ENCODE measurements at regions not wholly inside any gene's neighbourhood (a gene's known extent, or its start where the extent isn't known, plus 50 kb on each side); places are given as distances from the start of the nearest gene placed in this dataset.

DNA sequence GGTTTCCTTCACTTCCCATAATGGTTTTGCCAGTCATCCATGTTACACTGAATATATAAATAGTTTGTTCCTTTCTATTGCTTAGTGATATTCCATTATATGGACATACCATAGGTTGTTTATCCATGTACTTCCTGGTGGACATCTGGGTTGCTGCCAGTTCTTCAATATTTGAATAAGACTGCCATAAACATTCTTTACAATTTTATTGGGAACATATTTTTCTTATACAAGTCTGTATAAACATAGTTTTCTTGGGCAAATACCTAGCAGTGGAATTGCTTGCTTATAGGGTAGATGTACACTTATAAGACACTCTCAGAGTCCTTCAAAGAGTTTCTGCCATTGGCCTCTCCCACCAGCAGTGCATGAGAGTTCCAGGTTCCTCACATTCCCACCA is 231.4 kb downstream of the OPA1 start:
- H3K27ac ChIP-seq (ENCODE audit: low read length): no peak overlapping the region
- CTCF ChIA-PET: no interaction called here
- ATAC-seq (replicated peaks in 1 of 4) (no peak), DNase-seq (no peak)
- no peaks in the 10 kb centered on the region for H3K9me3 Mint-ChIP-seq
- POLR2A ChIA-PET: no interaction called here
- no peaks in the 10 kb centered on the region for H3K36me3 ChIP-seq (ENCODE audit: control insufficient read depth in 2 of 2, extremely low read depth in 1 of 2, insufficient read depth in 1 of 2, low read length in 1 of 2)
- H3K4me1 ChIP-seq (ENCODE audit: control insufficient read depth in 1 of 2, extremely low read depth in 1 of 2, insufficient read depth in 2 of 2, low read length in 2 of 2): no peaks in the 10 kb centered on the region
- no peaks in the 10 kb centered on the region for H3K9me3 ChIP-seq
- peaks cover 10 to 17% of the 10 kb centered on the region in 2 donors for H3K27me3 Mint-ChIP-seq
- no peak overlapping the region for H3K4me3 ChIP-seq (ENCODE audit: control insufficient read depth in 1 of 2, extremely low read depth in 1 of 2, low read length in 1 of 2)
- no peak overlapping the region for H3K27ac Mint-ChIP-seq
- peaks cover 0 to 2% of the 10 kb centered on the region in 2 experiments for H3K27me3 ChIP-seq (replicated peaks in 1 of 2; ENCODE audit: control insufficient read depth in 2 of 2, extremely low read depth in 1 of 2, insufficient read depth in 2 of 2, low read length in 1 of 2)
- H3K36me3 Mint-ChIP-seq: no peaks in the 10 kb centered on the region
- H3K4me3 Mint-ChIP-seq: no peak overlapping the region
- no peaks in the 10 kb centered on the region for H3K4me1 Mint-ChIP-seq

DNA sequence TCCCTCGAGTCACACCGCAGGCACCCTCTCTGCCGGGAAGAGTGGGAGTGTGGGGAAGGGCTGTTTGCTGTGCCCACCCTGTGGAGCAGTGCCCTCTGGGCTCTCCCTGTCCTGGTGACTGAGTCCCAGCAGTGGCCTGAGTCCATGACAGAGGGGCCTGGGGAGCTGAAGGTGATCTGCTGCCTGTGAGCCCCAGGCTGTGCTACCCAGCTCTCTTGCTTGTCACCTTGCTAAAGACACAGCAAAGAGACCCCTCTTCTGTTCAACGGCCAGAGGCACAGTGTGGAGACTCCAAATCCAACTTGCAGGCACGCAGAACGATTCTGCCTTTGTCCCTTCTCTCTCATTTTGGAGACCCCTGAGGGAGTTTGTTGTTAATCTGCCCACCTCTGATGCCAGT is 232.6 kb downstream of the OPA1 start:
- CTCF ChIA-PET: no interaction called here

DNA sequence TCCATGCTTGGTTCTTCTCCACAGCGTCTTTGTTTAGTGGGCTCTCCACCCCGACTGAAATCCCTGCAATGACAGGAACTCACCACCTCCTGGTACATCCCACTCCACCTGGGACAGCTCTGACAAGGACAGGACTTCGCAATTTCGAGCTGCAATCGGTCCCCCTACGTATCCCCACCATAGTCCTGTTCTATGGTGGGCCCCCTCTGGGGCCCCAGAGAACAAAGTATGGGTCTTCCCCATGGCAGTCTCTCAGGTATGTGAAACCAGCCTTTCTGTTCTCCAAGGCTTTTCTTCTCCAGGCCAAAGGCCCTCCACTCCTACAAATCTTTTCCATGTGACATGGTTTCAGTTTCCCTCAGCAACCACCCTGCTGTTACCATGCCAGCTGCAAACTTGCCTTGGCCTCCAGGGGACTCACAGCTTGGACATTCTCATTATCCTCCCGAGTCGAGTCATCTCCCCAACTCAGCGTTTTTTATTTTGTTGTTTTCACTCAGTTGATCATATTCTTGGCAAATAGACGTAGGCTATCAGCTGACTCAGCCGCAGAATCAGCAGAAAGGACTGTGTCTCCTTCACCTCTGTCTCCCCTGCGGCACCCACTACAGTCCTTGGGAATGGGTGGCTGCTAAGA is 233.3 kb downstream of the OPA1 start:
- Mint-ChIP-seq H3K27ac (no peak overlapping the region), H3K4me3 (no peak overlapping the region), H3K4me1 (no peaks in the 10 kb centered on the region), H3K27me3 (peaks cover 5 to 12% of the 10 kb centered on the region in 2 donors), H3K9me3 (no peaks in the 10 kb centered on the region), H3K36me3 (no peaks in the 10 kb centered on the region)
- H3K4me3 ChIP-seq (ENCODE audit: control insufficient read depth in 1 of 2, extremely low read depth in 1 of 2, low read length in 1 of 2): no peak overlapping the region
- no peaks in the 10 kb centered on the region for H3K36me3 ChIP-seq (ENCODE audit: control insufficient read depth in 2 of 2, extremely low read depth in 1 of 2, insufficient read depth in 1 of 2, low read length in 1 of 2)
- H3K27me3 ChIP-seq (replicated peaks in 1 of 2; ENCODE audit: control insufficient read depth in 2 of 2, extremely low read depth in 1 of 2, insufficient read depth in 2 of 2, low read length in 1 of 2): peaks cover 0 to 6% of the 10 kb centered on the region in 2 experiments
- 70% methylated on average over 7 of the region's 12 CpGs for WGBS (ENCODE audit: insufficient coverage)
- ATAC-seq (replicated peaks in 1 of 4): no peak
- POLR2A ChIA-PET: no interaction called here
- DNase-seq: no peak
- no peak overlapping the region for H3K27ac ChIP-seq (ENCODE audit: low read length)
- H3K4me1 ChIP-seq (ENCODE audit: control insufficient read depth in 1 of 2, extremely low read depth in 1 of 2, insufficient read depth in 2 of 2, low read length in 2 of 2): no peaks in the 10 kb centered on the region
- no peaks in the 10 kb centered on the region for H3K9me3 ChIP-seq
- CTCF ChIA-PET: no interaction called here

More for the DNA sequence above, 232.6 kb downstream of the OPA1 start:
- DNase-seq (no peak), ATAC-seq (replicated peaks in 1 of 4) (no peak)
- Mint-ChIP-seq H3K4me3 (no peak overlapping the region), H3K27me3 (peaks cover 10 to 14% of the 10 kb centered on the region in 2 donors), H3K27ac (no peak overlapping the region), H3K9me3 (no peaks in the 10 kb centered on the region), H3K36me3 (no peaks in the 10 kb centered on the region), H3K4me1 (no peaks in the 10 kb centered on the region)
- POLR2A ChIA-PET: no interaction called here
- H3K27ac ChIP-seq (ENCODE audit: low read length): no peak overlapping the region
- no peaks in the 10 kb centered on the region for H3K4me1 ChIP-seq (ENCODE audit: control insufficient read depth in 1 of 2, extremely low read depth in 1 of 2, insufficient read depth in 2 of 2, low read length in 2 of 2)
- H3K36me3 ChIP-seq (ENCODE audit: control insufficient read depth in 2 of 2, extremely low read depth in 1 of 2, insufficient read depth in 1 of 2, low read length in 1 of 2): no peaks in the 10 kb centered on the region
- H3K27me3 ChIP-seq (replicated peaks in 1 of 2; ENCODE audit: control insufficient read depth in 2 of 2, extremely low read depth in 1 of 2, insufficient read depth in 2 of 2, low read length in 1 of 2): peaks cover 0 to 3% of the 10 kb centered on the region in 2 experiments
- no peaks in the 10 kb centered on the region for H3K9me3 ChIP-seq
- WGBS (ENCODE audit: insufficient coverage): 73% methylated on average over 6 of the region's 6 CpGs
- H3K4me3 ChIP-seq (ENCODE audit: control insufficient read depth in 1 of 2, extremely low read depth in 1 of 2, low read length in 1 of 2): no peak overlapping the region

DNA sequence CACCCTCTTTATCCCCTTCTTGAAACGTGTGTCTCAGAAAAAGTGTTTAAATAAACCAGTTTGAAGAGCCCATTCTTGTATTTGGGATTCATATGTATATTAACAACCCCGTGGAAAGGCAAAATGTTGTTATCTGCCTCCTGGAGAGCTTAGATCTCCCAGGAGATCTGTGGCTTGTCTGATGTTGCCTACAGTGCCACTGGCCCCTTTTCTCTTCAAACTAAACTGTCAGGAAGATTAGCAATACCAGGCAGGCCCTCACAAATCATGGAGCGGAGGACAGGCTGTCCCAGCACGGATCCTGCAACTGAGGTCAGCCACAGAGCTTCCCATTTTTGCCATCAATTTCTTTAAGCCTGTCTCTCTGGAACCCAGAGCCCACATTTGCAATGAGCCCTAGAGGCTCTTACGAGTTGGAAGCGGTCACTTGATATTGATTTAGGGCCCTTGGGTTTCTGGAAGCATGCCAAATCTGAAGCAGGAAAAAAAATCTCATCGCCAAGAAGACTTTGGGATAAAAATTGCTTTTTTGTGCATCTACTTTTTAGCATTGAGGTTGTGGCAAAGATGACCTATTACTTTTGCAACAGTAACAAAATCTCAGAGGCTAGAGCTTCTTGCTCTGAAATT is 234.1 kb downstream of the OPA1 start:
- H3K4me3 ChIP-seq (ENCODE audit: control insufficient read depth in 1 of 2, extremely low read depth in 1 of 2, low read length in 1 of 2): no peak overlapping the region
- H3K4me1 Mint-ChIP-seq: no peaks in the 10 kb centered on the region
- CTCF ChIA-PET: interaction anchor here in 1 of 2 donors (0.6 kb wide), 1 partner anchor 507 kb away, joined by 3 read pairs; no protein-coding TSS in a partner anchor
- no peaks in the 10 kb centered on the region for H3K36me3 Mint-ChIP-seq
- ATAC-seq (replicated peaks in 1 of 4): no peak
- H3K27me3 Mint-ChIP-seq: peaks cover 5 to 14% of the 10 kb centered on the region in 2 donors
- whole genome bisulfite sequencing (ENCODE audit: insufficient coverage): 63% methylated on average over 4 of the region's 7 CpGs
- H3K9me3 ChIP-seq: no peaks in the 10 kb centered on the region
- POLR2A ChIA-PET: no interaction called here
- no peak overlapping the region for H3K27ac ChIP-seq (ENCODE audit: low read length)
- no peaks in the 10 kb centered on the region for H3K36me3 ChIP-seq (ENCODE audit: control insufficient read depth in 2 of 2, extremely low read depth in 1 of 2, insufficient read depth in 1 of 2, low read length in 1 of 2)
- H3K27ac Mint-ChIP-seq: no peak overlapping the region
- H3K27me3 ChIP-seq (replicated peaks in 1 of 2; ENCODE audit: control insufficient read depth in 2 of 2, extremely low read depth in 1 of 2, insufficient read depth in 2 of 2, low read length in 1 of 2): peaks cover 0 to 9% of the 10 kb centered on the region in 2 experiments
- no peak for DNase-seq
- H3K4me1 ChIP-seq (ENCODE audit: control insufficient read depth in 1 of 2, extremely low read depth in 1 of 2, insufficient read depth in 2 of 2, low read length in 2 of 2): no peaks in the 10 kb centered on the region
- no peaks in the 10 kb centered on the region for H3K9me3 Mint-ChIP-seq
- no peak overlapping the region for H3K4me3 Mint-ChIP-seq

DNA sequence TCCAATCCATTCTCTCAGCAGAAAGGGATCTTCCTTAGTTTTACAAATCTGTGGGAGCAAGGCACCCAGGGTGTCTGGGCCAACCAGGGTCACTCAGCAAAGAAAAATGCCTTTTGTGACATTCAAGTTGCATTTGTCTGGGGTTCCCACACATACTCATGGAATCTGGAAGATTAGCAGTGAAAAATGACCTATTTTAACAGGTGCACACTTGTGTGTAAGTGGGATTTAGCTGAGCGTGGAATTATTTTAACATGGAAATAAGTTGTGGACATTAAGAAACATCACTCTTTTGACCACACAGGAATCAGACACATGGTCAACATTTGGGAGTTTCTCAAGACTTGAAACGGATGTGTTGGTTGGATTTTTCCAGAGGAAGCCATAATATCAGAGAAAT is 234.9 kb downstream of the OPA1 start:
- Histone ChIP-seq H3K4me3 (ENCODE audit: control insufficient read depth in 1 of 2, extremely low read depth in 1 of 2, low read length in 1 of 2) (no peak overlapping the region), H3K36me3 (ENCODE audit: control insufficient read depth in 2 of 2, extremely low read depth in 1 of 2, insufficient read depth in 1 of 2, low read length in 1 of 2) (no peaks in the 10 kb centered on the region), H3K4me1 (ENCODE audit: control insufficient read depth in 1 of 2, extremely low read depth in 1 of 2, insufficient read depth in 2 of 2, low read length in 2 of 2) (no peaks in the 10 kb centered on the region), H3K9me3 (no peaks in the 10 kb centered on the region), H3K27me3 (replicated peaks in 1 of 2; ENCODE audit: control insufficient read depth in 2 of 2, extremely low read depth in 1 of 2, insufficient read depth in 2 of 2, low read length in 1 of 2) (peaks cover 0 to 9% of the 10 kb centered on the region in 2 experiments), H3K27ac (ENCODE audit: low read length) (no peak overlapping the region)
- WGBS (ENCODE audit: insufficient coverage): no CpG with 5 or more reads among the region's 2 CpGs
- H3K9me3 Mint-ChIP-seq: no peaks in the 10 kb centered on the region
- H3K27ac Mint-ChIP-seq: no peak overlapping the region
- DNase-seq (no peak), ATAC-seq (replicated peaks in 1 of 4) (no peak)
- H3K27me3 Mint-ChIP-seq: peaks cover 5 to 16% of the 10 kb centered on the region in 2 donors
- H3K4me1 Mint-ChIP-seq: no peaks in the 10 kb centered on the region
- H3K36me3 Mint-ChIP-seq: no peaks in the 10 kb centered on the region
- ChIA-PET CTCF (interaction anchor here in 1 of 2 donors (0.6 kb wide), 1 partner anchor 507 kb away, joined by 3 read pairs; no protein-coding TSS in a partner anchor), POLR2A (no interaction called here)
- H3K4me3 Mint-ChIP-seq: no peak overlapping the region

DNA sequence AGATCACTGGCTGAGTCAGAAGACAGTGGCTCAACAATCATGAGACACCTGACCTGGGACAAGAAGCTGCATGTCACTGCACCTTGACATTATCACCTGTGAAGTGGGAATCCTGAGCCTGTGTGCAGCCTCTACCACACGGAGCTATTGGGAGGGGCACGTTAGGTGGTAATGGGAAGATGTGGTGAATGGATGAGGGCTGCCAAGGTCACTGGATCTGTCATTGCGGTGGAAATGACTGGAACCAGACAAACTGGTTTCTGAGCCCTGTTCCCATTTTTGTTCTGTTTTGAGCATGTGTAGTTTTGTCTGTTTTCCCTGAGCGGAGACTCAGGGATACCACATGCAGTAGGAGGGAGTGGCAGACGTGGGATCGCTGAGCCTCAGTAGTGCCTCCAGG is 235.5 kb downstream of the OPA1 start:
- no peak for ATAC-seq (replicated peaks in 1 of 4)
- H3K4me3 ChIP-seq (ENCODE audit: control insufficient read depth in 1 of 2, extremely low read depth in 1 of 2, low read length in 1 of 2): no peak overlapping the region
- no peak for DNase-seq
- CTCF ChIA-PET: no interaction called here
- Mint-ChIP-seq H3K27me3 (peaks cover 2 to 18% of the 10 kb centered on the region in 2 donors), H3K27ac (no peak overlapping the region), H3K9me3 (no peaks in the 10 kb centered on the region), H3K4me3 (no peak overlapping the region), H3K36me3 (no peaks in the 10 kb centered on the region), H3K4me1 (no peaks in the 10 kb centered on the region)
- no peak overlapping the region for H3K27ac ChIP-seq (ENCODE audit: low read length)
- WGBS (ENCODE audit: insufficient coverage): 95% methylated on average over 6 of the region's 6 CpGs
- POLR2A ChIA-PET: no interaction called here
- H3K4me1 ChIP-seq (ENCODE audit: control insufficient read depth in 1 of 2, extremely low read depth in 1 of 2, insufficient read depth in 2 of 2, low read length in 2 of 2): no peaks in the 10 kb centered on the region
- no peaks in the 10 kb centered on the region for H3K36me3 ChIP-seq (ENCODE audit: control insufficient read depth in 2 of 2, extremely low read depth in 1 of 2, insufficient read depth in 1 of 2, low read length in 1 of 2)
- peaks cover 0 to 11% of the 10 kb centered on the region in 2 experiments for H3K27me3 ChIP-seq (replicated peaks in 1 of 2; ENCODE audit: control insufficient read depth in 2 of 2, extremely low read depth in 1 of 2, insufficient read depth in 2 of 2, low read length in 1 of 2)
- H3K9me3 ChIP-seq: no peaks in the 10 kb centered on the region
